Stimulated activated CD4-positive, alpha-beta T cell treated with anti-CD3 and anti-CD28 coated beads, Interleukin-2, amount 100 ng/mL, for 48 hours (primary cell): ENCODE measurements at regions not wholly inside any gene's neighbourhood (a gene's known extent, or its start where the extent isn't known, plus 50 kb on each side); places are given as distances from the start of the nearest gene placed in this dataset.
"Not testable (repeated sequence)": the region's sequence is repeated elsewhere in the genome, so short reads cannot be mapped to it uniquely, and the experiment has no call there.

Source experiments
- DNase-seq, 2 donors: peaks; one replicate each; pipeline ENCODE4 v3.0.0-alpha.2; 2020

DNA sequence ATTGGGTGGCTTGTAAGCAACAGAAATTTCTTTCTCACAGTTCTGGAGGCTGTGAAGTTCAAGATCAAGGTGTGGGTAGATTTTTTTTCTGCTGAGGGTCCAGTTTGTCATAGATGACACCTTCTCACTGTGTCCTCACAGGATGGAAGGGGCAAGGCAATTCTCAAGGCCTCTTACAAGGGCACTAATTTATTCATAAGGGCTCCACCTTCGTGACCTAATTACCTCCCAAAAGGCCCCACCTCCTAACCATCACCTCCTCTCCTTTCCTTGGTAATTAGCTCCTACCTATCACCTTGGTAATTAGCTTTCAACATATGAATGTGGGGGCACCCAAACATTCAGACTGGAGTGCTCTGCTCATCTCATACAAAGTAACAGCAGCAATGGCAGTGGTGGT lies 92.3 kb upstream of the CD44 start:
- no peak for DNase-seq

DNA sequence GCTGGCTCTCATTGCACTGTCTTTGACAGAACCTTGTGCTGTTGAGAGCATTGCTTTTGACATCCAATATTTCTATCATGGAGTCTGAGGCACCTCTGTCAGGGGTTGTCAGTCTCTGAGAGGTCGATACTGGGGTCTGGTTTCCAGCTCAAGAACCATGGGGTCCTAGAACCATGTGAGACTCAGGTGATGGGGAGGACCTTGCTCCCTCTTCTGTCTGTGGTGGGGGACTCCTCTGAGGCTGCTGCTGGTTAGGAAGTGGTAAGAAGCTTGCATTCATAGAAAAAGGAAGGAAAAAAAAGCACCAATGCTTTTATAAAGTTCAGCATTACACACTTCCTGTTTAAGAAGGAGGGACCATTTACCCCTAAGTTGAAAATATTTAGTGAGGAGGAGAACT lies 91.8 kb upstream of the CD44 start:
- DNase-seq: no peak

GRCh38 chr11:35047769-35048168 lies 91.2 kb upstream of the CD44 start:
- no peak for DNase-seq

- not testable (repeated sequence) for DNase-seq
These were observed 90.6 kb upstream of the CD44 start for GRCh38 chr11:35048346-35048745.

DNA sequence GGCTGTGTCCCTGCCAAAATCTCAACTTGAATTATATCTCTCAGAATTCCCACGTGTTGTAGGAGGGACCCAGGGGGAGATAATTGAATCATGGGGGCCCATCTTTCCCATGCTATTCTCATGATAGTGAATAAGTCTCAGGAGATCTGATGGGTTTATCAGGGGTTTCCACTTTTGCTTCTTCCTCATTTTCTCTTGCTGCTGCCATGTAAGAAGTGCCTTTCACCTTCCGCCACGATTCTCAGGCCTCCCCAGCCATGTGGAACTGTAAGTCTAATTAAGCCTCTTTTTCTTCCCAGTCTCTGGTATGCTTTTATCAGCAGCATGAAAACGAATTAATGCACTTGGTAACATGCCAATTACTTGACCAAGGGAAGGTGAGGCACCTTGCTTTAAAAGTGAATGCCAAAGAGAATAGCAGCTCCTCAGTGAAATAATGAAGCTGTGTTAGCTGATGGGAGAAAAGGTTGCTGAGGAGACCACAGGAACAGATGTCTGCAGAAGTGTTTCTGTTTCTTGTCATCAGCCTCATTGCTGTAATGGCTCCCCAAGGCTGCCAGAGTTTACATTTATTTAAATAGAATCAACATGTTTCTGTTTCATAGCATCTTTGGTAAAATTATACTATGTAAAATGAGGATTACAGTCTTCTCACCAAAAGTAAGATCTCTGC lies 89.0 kb upstream of the CD44 start:
- no peak for DNase-seq

- DNase-seq: no peak
These were observed 88.4 kb upstream of the CD44 start for GRCh38 chr11:35050541-35050995.

- no peak for DNase-seq
These were observed 82.4 kb upstream of the CD44 start for GRCh38 chr11:35056391-35057093.

- no peak for DNase-seq
These were observed 80.9 kb upstream of the CD44 start for GRCh38 chr11:35057926-35058668.

GRCh38 chr11:35058669-35059434 lies 80.1 kb upstream of the CD44 start:
- no peak for DNase-seq

GRCh38 chr11:35061516-35062440 lies 77.2 kb upstream of the CD44 start:
- no peak for DNase-seq

GRCh38 chr11:35063488-35063931 lies 75.5 kb upstream of the CD44 start:
- DNase-seq: no peak

DNA sequence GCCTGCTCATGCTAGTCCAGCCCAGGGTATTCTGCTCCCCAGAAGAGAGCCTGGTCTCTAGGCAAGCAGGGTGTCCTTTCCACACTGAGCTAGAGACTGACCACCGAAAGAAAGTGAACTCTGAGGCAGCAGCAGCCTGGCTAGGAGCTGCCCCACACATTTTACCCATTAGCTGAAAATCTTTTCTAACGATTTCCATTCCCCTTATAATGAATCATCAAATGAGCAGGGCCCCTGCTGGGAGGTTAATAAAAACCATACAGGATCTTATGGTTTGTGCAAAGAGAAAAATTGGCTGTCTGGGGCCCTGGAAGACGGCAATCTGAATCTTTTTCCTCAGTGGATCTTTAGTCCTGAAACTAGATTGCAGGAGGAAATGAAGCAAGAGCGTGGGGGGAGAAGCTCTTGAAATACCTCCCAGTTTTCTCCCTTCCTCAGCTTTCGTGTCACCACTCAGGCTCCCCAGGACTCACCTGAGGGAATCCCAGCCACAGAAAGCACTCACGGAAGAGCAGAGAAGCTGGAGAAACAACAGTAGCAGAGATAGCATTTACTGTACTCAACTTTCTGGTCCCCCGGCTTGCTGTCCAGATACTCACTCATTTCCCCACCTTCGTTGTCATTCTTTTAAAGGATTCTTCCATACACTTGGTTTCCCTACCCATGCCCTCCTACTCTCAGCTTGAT lies 74.7 kb upstream of the CD44 start:
- DNase-seq: no peak

DNA sequence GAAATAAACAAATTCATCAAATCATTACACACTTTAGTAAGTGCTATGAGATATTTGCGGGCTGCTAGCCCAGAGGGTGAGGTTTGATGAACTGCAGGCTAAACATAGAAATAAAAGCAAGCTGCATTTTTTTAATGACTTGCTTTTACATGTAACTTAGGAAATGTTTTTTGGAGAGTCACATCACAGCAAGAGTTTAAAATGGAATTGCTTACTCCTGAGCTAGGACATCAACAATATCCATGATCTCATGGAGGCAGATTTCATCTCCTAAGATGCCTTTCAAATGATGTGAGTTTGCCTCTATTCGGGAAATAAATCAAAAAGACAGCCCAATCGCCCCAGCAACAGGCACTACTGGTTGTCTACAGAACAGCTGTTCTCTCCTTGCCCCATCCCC lies 73.4 kb upstream of the CD44 start:
- no peak for DNase-seq

DNA sequence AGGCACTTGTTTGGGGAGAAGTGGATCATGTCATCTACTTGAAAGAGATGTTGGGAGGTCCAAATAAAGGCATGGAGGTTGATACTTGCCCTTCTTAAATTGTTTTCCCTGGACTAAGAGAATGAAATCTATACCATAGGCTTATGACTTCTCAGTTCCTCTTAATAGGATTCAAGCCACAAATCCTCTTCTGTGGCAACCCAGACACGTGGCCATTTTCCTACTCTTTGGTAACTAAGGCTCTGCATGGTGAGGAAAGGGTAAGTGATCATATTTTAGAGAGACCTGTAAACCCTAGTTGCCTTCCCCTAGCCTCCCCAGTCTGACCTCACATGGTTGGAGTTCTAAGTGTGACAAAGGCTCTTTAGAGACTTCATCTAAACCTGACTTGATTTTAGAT lies 72.9 kb upstream of the CD44 start:
- no peak for DNase-seq

- DNase-seq: no peak
These were observed 72.1 kb upstream of the CD44 start for GRCh38 chr11:35066783-35067423.

DNA sequence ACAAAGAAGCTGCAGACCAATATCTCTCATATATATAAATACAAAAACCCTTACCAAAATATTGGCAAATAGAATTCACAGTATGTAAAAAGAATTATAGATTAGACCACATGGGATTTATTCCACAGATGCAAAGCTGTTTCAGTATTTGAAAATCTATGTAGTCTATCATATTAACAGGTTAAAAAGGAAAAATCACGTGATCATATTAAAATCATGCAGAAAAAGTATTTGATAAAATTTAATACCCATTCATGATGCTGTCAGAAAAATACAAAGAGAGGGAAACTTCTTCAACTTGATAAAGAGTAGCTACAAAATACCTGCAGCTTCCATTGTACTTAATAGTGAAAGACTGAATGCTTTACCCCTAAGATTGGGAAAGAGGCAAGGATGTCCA lies 67.2 kb upstream of the CD44 start:
- no peak for DNase-seq

DNA sequence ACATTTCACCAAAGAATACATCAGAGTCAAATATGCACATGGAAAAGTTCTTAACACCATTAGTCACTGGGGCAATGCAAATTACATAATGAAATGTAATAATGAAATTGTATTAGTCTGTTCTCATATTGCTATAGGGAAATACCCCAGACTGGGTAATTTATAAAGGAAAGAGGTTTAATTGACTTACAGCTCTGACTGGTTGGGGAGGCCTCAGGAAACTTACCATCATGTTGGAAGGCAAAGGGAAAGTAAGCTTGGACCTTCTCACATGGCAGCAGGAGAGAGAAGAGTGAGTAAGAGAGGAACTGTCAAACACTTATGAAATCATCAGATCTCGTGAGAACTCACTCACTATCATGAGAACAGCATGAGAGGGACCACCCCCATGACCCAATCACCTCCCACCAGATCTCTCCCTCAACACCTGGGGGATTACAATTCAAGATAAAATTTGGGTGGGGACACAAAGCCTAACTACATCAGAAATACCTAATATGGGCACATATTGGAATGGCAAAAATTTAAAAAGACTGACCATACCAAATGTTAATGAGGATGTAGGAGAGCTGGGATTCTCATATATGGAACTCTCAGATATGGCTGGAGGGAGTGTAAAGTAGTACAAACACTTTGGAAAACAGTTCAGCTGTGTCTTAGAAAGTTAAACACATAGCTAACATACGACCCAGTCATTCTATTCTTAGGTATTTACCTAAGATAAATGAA lies 65.1 kb upstream of the CD44 start:
- no peak for DNase-seq

GRCh38 chr11:35076201-35077100 lies 62.5 kb upstream of the CD44 start:
- DNase-seq: no peak
